ENCODE measurements at regions not wholly inside any gene's neighbourhood (a gene's known extent, or its start where the extent isn't known, plus 50 kb on each side); places are given as distances from the start of the nearest gene placed in this dataset.

GRCh38 chr14:95417492-95417891 is 97.8 kb upstream of the CLMN start:
- DNase-seq (no peak), ATAC-seq (replicated peaks) (no peak)
- peaks cover 34% of the 10 kb centered on the region for H3K36me3 Mint-ChIP-seq (ENCODE audit: insufficient read depth)
- H3K27ac Mint-ChIP-seq = peak overlapping the region; percentile 24 to 85
- H3K4me1 Mint-ChIP-seq (ENCODE audit: low read depth in 2 of 2) = peaks cover 0 to 1% of the 10 kb centered on the region in 2 donors
- no peaks in the 10 kb centered on the region for H3K27me3 Mint-ChIP-seq
- H3K9me3 Mint-ChIP-seq = peaks cover 0 to 8% of the 10 kb centered on the region in 2 donors
- no peak overlapping the region for H3K4me3 Mint-ChIP-seq

- Mint-ChIP-seq H3K4me1 (ENCODE audit: low read depth in 2 of 2) (peaks cover 0 to 1% of the 10 kb centered on the region in 2 donors), H3K9me3 (peaks cover 0 to 8% of the 10 kb centered on the region in 2 donors), H3K27ac (no peak overlapping the region), H3K36me3 (ENCODE audit: insufficient read depth) (peaks cover 37% of the 10 kb centered on the region), H3K27me3 (no peaks in the 10 kb centered on the region), H3K4me3 (no peak overlapping the region)
- ATAC-seq (replicated peaks) (no peak), DNase-seq (no peak)
Observed at GRCh38 chr14:95415993-95416392, 96.3 kb upstream of the CLMN start.

- ATAC-seq (replicated peaks) = no peak
- DNase-seq = no peak
- Mint-ChIP-seq H3K27me3 (no peaks in the 10 kb centered on the region), H3K9me3 (no peaks in the 10 kb centered on the region), H3K36me3 (ENCODE audit: insufficient read depth) (peaks cover 36% of the 10 kb centered on the region), H3K4me3 (no peak overlapping the region), H3K27ac (peak overlapping the region in 1 of 2 donors; percentile 83), H3K4me1 (ENCODE audit: low read depth in 2 of 2) (peaks cover 0 to 1% of the 10 kb centered on the region in 2 donors)
Observed at GRCh38 chr14:95413289-95414215, 93.8 kb upstream of the CLMN start.

- DNase-seq (no peak), ATAC-seq (replicated peaks) (no peak)
- H3K27ac Mint-ChIP-seq = no peak overlapping the region
- no peaks in the 10 kb centered on the region for H3K9me3 Mint-ChIP-seq
- H3K27me3 Mint-ChIP-seq = no peaks in the 10 kb centered on the region
- no peak overlapping the region for H3K4me3 Mint-ChIP-seq
- peaks cover 31% of the 10 kb centered on the region for H3K36me3 Mint-ChIP-seq (ENCODE audit: insufficient read depth)
- H3K4me1 Mint-ChIP-seq (ENCODE audit: low read depth in 2 of 2) = no peaks in the 10 kb centered on the region
Observed at GRCh38 chr14:95410838-95411237, 91.1 kb upstream of the CLMN start.

- H3K4me3 Mint-ChIP-seq = no peak overlapping the region
- H3K36me3 Mint-ChIP-seq (ENCODE audit: insufficient read depth) = peaks cover 26% of the 10 kb centered on the region
- no peak for ATAC-seq (replicated peaks)
- no peak for DNase-seq
- H3K27me3 Mint-ChIP-seq = no peaks in the 10 kb centered on the region
- H3K27ac Mint-ChIP-seq = no peak overlapping the region
- no peaks in the 10 kb centered on the region for H3K4me1 Mint-ChIP-seq (ENCODE audit: low read depth in 2 of 2)
- no peaks in the 10 kb centered on the region for H3K9me3 Mint-ChIP-seq
Observed at GRCh38 chr14:95409477-95410272, 90.0 kb upstream of the CLMN start.

GRCh38 chr14:95408731-95409476 is 89.2 kb upstream of the CLMN start:
- Mint-ChIP-seq H3K27me3 (no peaks in the 10 kb centered on the region), H3K36me3 (ENCODE audit: insufficient read depth) (peaks cover 26% of the 10 kb centered on the region), H3K4me1 (ENCODE audit: low read depth in 2 of 2) (no peaks in the 10 kb centered on the region), H3K4me3 (no peak overlapping the region), H3K9me3 (no peaks in the 10 kb centered on the region), H3K27ac (no peak overlapping the region)
- ATAC-seq (replicated peaks) (no peak), DNase-seq (no peak)

GRCh38 chr14:95407354-95407753 is 87.6 kb upstream of the CLMN start:
- no peak for ATAC-seq (replicated peaks)
- H3K4me1 Mint-ChIP-seq (ENCODE audit: low read depth in 2 of 2) = no peaks in the 10 kb centered on the region
- H3K27ac Mint-ChIP-seq = peak overlapping the region in 1 of 2 donors; percentile 9
- no peaks in the 10 kb centered on the region for H3K9me3 Mint-ChIP-seq
- no peaks in the 10 kb centered on the region for H3K27me3 Mint-ChIP-seq
- DNase-seq = no peak
- peaks cover 26% of the 10 kb centered on the region for H3K36me3 Mint-ChIP-seq (ENCODE audit: insufficient read depth)
- no peak overlapping the region for H3K4me3 Mint-ChIP-seq

- Mint-ChIP-seq H3K36me3 (ENCODE audit: insufficient read depth) (peaks cover 23% of the 10 kb centered on the region), H3K4me3 (no peak overlapping the region), H3K27ac (peak overlapping the region in 1 of 2 donors; percentile 9), H3K4me1 (ENCODE audit: low read depth in 2 of 2) (no peaks in the 10 kb centered on the region), H3K27me3 (no peaks in the 10 kb centered on the region), H3K9me3 (no peaks in the 10 kb centered on the region)
- DNase-seq (no peak), ATAC-seq (replicated peaks) (no peak)
Observed at GRCh38 chr14:95406756-95407277, 87.1 kb upstream of the CLMN start.

- Mint-ChIP-seq H3K27me3 (no peaks in the 10 kb centered on the region), H3K4me1 (ENCODE audit: low read depth in 2 of 2) (no peaks in the 10 kb centered on the region), H3K27ac (no peak overlapping the region), H3K36me3 (ENCODE audit: insufficient read depth) (peaks cover 12% of the 10 kb centered on the region), H3K9me3 (no peaks in the 10 kb centered on the region), H3K4me3 (no peak overlapping the region)
- ATAC-seq (replicated peaks) (no peak), DNase-seq (no peak)
Observed at GRCh38 chr14:95404583-95404982, 84.9 kb upstream of the CLMN start.

- H3K4me1 Mint-ChIP-seq (ENCODE audit: low read depth in 2 of 2) = no peaks in the 10 kb centered on the region
- H3K36me3 Mint-ChIP-seq (ENCODE audit: insufficient read depth) = peaks cover 6% of the 10 kb centered on the region
- no peak for ATAC-seq (replicated peaks)
- no peaks in the 10 kb centered on the region for H3K9me3 Mint-ChIP-seq
- no peak overlapping the region for H3K27ac Mint-ChIP-seq
- DNase-seq = no peak
- H3K27me3 Mint-ChIP-seq = no peaks in the 10 kb centered on the region
- H3K4me3 Mint-ChIP-seq = no peak overlapping the region
Observed at GRCh38 chr14:95402578-95402977, 82.9 kb upstream of the CLMN start.

- ATAC-seq (replicated peaks) (no peak), DNase-seq (no peak)
- Mint-ChIP-seq H3K27ac (no peak overlapping the region), H3K9me3 (no peaks in the 10 kb centered on the region), H3K27me3 (no peaks in the 10 kb centered on the region), H3K4me1 (ENCODE audit: low read depth in 2 of 2) (no peaks in the 10 kb centered on the region), H3K36me3 (ENCODE audit: insufficient read depth) (peaks cover 5% of the 10 kb centered on the region), H3K4me3 (no peak overlapping the region)
Observed at GRCh38 chr14:95402176-95402575, 82.5 kb upstream of the CLMN start.

GRCh38 chr14:95398630-95399547 is 79.2 kb upstream of the CLMN start:
- H3K36me3 Mint-ChIP-seq (ENCODE audit: insufficient read depth) = no peaks in the 10 kb centered on the region
- DNase-seq (no peak), ATAC-seq (replicated peaks) (no peak)
- no peaks in the 10 kb centered on the region for H3K4me1 Mint-ChIP-seq (ENCODE audit: low read depth in 2 of 2)
- no peak overlapping the region for H3K27ac Mint-ChIP-seq
- H3K9me3 Mint-ChIP-seq = no peaks in the 10 kb centered on the region
- H3K27me3 Mint-ChIP-seq = no peaks in the 10 kb centered on the region
- no peak overlapping the region for H3K4me3 Mint-ChIP-seq
